PC-9 (cell line): ENCODE measurements at regions not wholly inside any gene's neighbourhood (a gene's known extent, or its start where the extent isn't known, plus 50 kb on each side); places are given as distances from the start of the nearest gene placed in this dataset.

Source experiments
- EZH2 ChIP-seq: fragments of 200-600 bp; sonication (generic); IDR thresholded peaks from 2 replicates; pipeline ENCODE4 v1.8.0; 2017; ENCODE audit warnings: antibody characterized with exemption, low read depth
- TF ChIP-seq, protein P1 (sequence below): fragments of 200-600 bp; sonication (generic); conservative IDR thresholded peaks from 2 replicates; pipeline ENCODE4 v1.6.1; 2017; ENCODE audit warnings: mixed run types, antibody characterized with exemption, mild to moderate bottlenecking, moderate library complexity

GRCh38 chr11:91698845-91699244 is 525.8 kb upstream of the FAT3 start:
- TF ChIP-seq, protein P1, sequence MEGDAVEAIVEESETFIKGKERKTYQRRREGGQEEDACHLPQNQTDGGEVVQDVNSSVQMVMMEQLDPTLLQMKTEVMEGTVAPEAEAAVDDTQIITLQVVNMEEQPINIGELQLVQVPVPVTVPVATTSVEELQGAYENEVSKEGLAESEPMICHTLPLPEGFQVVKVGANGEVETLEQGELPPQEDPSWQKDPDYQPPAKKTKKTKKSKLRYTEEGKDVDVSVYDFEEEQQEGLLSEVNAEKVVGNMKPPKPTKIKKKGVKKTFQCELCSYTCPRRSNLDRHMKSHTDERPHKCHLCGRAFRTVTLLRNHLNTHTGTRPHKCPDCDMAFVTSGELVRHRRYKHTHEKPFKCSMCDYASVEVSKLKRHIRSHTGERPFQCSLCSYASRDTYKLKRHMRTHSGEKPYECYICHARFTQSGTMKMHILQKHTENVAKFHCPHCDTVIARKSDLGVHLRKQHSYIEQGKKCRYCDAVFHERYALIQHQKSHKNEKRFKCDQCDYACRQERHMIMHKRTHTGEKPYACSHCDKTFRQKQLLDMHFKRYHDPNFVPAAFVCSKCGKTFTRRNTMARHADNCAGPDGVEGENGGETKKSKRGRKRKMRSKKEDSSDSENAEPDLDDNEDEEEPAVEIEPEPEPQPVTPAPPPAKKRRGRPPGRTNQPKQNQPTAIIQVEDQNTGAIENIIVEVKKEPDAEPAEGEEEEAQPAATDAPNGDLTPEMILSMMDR: no peak
- TF ChIP-seq EZH2: no peak
